DMS53 treated with DMSO at 0.1 percent for 48 hours (cell line): ENCODE measurements at regions not wholly inside any gene's neighbourhood (a gene's known extent, or its start where the extent isn't known, plus 50 kb on each side); places are given as distances from the start of the nearest gene placed in this dataset.
"Not testable (repeated sequence)": the region's sequence is repeated elsewhere in the genome, so short reads cannot be mapped to it uniquely, and the experiment has no call there.

Experiments
- DNase-seq: peaks from one replicate; lab custom pipeline; 2025; ENCODE audit not compliant: unreplicated experiment; lab: John Stamatoyannopoulos, UW

- DNase-seq = no peak
Observed at GRCh38 chr5:142259758-142260157, 65.1 kb downstream of the SPRY4 start.

- no peak for DNase-seq
Observed at GRCh38 chr5:142255831-142256230, 69.0 kb downstream of the SPRY4 start.

DNA sequence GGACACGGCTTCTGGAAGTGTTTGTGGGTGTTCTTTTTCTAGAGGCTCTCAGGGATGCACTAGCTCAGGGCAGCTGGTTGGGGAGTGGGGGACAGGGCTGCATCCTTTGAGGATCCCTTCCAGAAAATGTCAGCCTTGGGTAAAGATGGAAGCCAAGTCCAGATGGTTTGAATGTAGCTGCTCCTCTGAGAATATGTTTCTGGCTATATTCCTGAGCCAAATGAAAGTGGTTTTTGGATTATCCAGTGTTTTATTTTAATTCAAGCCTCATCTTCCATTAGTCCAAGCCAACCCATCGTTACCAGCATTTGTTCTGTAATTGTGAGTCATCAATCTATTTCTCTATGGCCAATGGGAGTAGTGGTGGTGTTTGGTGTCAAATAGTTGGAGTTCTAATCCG, 70.4 kb downstream of the SPRY4 start:
- DNase-seq = no peak

- no peak for DNase-seq
Observed at GRCh38 chr5:142253938-142254337, 70.9 kb downstream of the SPRY4 start.

- DNase-seq = no peak
Observed at GRCh38 chr5:142250119-142250518, 74.7 kb downstream of the SPRY4 start.

GRCh38 chr5:142248853-142249462, 75.9 kb downstream of the SPRY4 start:
- DNase-seq = no peak

GRCh38 chr5:142246258-142246657, 78.6 kb downstream of the SPRY4 start:
- DNase-seq = no peak

DNA sequence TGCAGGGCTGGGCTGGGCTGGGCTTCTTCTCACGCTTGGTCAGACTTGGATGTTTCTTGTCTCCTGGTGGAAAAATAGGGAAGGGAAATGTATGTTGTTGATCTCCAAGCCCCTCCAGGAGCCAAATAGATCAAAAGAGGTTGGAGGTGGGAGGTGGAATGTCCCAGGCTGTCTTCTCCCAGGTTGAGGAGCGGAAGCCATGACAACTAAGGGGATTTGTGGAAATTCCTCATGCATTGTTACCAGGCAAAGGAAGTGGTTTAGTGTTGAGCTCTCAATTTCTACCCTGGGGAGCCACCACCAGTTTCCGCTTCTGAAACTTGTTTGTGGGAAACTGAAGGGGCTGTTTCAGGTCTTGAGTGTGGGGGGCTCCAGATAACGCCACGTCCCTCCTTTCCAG, 79.0 kb downstream of the SPRY4 start:
- DNase-seq = no peak

GRCh38 chr5:142244440-142244839, 80.4 kb downstream of the SPRY4 start:
- DNase-seq = no peak

DNA sequence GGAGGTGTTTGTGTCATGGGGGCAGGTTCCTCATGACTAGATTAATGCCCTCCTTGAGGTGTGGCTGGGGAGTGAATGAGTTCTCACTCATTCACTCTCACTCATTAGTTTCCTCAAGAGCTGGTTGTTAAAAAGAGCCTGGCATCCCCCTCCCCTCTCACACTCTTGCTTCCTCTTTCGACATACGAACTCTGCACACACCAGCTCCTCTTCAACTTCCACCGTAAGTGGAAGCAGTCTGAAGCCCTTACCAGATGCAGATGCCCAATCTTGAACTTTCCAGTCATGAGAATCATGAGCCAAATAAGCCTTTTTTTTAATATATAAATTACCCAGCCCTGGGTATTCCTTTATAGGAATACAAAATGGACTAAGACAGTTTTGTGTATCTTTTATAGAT, 82.5 kb downstream of the SPRY4 start:
- DNase-seq = no peak

- peak; percentile 21 for DNase-seq
Observed at GRCh38 chr5:142239394-142240159, 85.2 kb downstream of the SPRY4 start.

GRCh38 chr5:142237707-142238106, 87.1 kb downstream of the SPRY4 start:
- no peak for DNase-seq

DNA sequence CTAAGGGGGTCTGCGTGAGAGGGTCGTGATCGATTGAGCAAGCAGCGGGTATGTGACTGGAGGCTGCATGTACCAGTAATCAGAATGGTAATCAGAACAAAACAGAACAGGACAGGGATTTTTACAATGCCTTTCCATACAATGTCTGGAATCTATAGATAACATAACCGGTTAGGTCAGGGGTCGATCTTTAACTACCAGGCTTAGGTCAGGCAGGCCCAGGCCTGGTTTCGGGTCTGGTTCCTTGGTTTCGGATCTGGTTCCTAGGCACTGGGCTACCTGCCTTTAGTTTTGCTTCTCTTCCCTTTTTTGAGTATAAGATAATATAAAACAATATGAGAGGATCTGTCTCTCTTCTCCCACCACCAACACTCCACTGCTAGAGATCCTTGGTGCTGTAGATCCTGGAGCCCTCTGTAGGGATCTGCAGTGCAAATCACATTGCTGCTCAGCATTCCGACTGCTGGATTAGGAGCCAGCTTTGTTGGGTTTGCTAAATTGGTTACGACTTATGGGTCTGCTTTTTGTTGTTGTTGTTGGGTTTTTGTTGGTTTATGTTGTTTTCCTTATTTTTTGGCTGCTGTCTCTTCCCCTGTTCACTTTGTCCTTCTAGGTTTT, 88.0 kb downstream of the SPRY4 start:
- not testable (repeated sequence) for DNase-seq

- DNase-seq = no peak
Observed at GRCh38 chr5:142235870-142236672, 88.8 kb downstream of the SPRY4 start.

GRCh38 chr5:142235050-142235797, 89.6 kb downstream of the SPRY4 start:
- no peak for DNase-seq

GRCh38 chr5:142233083-142234032, 91.5 kb downstream of the SPRY4 start:
- no peak for DNase-seq

DNA sequence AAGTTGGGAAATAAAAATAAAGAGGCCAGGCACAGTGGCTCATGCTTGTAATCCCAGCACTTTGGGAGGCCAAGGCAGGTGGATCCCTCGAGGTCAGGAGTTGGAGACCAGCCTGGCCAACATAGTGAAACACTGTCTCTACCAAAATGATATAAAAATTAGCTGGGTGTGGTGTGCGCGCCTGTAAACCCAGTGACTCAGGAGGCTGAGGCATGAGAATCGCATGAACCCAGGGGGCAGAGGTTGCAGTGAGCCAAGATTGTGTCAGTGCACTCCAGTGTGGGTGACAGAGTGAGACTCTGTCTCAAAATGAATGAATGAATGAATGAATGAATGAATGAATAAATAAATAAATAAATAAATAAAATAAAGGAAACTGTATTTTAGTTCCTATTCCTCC, 93.9 kb downstream of the SPRY4 start:
- not testable (repeated sequence) for DNase-seq

- no peak for DNase-seq
Observed at GRCh38 chr5:142225141-142225540, 99.7 kb downstream of the SPRY4 start.

- no peak for DNase-seq
Observed at GRCh38 chr5:142222866-142223558, 101.8 kb downstream of the SPRY4 start.
